ENCODE measurements at regions not wholly inside any gene's neighbourhood (a gene's known extent, or its start where the extent isn't known, plus 50 kb on each side); places are given as distances from the start of the nearest gene placed in this dataset.
"Not testable (repeated sequence)": the region's sequence is repeated elsewhere in the genome, so short reads cannot be mapped to it uniquely, and the experiment has no call there.

- TF ChIP-seq, protein P1, sequence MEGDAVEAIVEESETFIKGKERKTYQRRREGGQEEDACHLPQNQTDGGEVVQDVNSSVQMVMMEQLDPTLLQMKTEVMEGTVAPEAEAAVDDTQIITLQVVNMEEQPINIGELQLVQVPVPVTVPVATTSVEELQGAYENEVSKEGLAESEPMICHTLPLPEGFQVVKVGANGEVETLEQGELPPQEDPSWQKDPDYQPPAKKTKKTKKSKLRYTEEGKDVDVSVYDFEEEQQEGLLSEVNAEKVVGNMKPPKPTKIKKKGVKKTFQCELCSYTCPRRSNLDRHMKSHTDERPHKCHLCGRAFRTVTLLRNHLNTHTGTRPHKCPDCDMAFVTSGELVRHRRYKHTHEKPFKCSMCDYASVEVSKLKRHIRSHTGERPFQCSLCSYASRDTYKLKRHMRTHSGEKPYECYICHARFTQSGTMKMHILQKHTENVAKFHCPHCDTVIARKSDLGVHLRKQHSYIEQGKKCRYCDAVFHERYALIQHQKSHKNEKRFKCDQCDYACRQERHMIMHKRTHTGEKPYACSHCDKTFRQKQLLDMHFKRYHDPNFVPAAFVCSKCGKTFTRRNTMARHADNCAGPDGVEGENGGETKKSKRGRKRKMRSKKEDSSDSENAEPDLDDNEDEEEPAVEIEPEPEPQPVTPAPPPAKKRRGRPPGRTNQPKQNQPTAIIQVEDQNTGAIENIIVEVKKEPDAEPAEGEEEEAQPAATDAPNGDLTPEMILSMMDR (IDR thresholded peaks at IDR 0.05): not testable (repeated sequence)
- not testable (repeated sequence) for TF ChIP-seq POLR2A (IDR thresholded peaks at IDR 0.05)
These were observed 197.5 kb upstream of the FAT3 start for GRCh38 chr11:92027136-92027535.

Measured in body of pancreas (tissue), 4 donors.